ENCODE measurements at regions not wholly inside any gene's neighbourhood (a gene's known extent, or its start where the extent isn't known, plus 50 kb on each side); places are given as distances from the start of the nearest gene placed in this dataset.

- Histone ChIP-seq H3K4me3 (ENCODE audit: low read length) (no peak overlapping the region), H3K9me2 (replicated peaks; ENCODE audit: low read length) (no peaks in the 10 kb centered on the region), H3K36me3 (ENCODE audit: low read depth, low read length) (no peaks in the 10 kb centered on the region), H3F3A (ENCODE audit: low read length, unreplicated experiment) (no peaks in the 10 kb centered on the region), H3K27me3 (ENCODE audit: low read length) (0 out of 2 replicates have a peak, but pooled peaks cover 5% of the 10 kb centered on the region), H3K27ac (ENCODE audit: low read length) (no peak overlapping the region), H3K79me2 (ENCODE audit: low read length) (no peaks in the 10 kb centered on the region), H2AFZ (ENCODE audit: low read length) (no peak overlapping the region), H3K9me3 (ENCODE audit: low read length) (no peaks in the 10 kb centered on the region), H3K4me1 (ENCODE audit: insufficient read depth, low read length) (no peaks in the 10 kb centered on the region), H3K9ac (ENCODE audit: low read length) (no peak overlapping the region), H3K4me2 (ENCODE audit: low read length) (no peak overlapping the region), H4K20me1 (ENCODE audit: low read length) (no peaks in the 10 kb centered on the region)
- POLR2A ChIA-PET (ENCODE audit: unreplicated experiment) = no interaction called here
- no peak for DNase-seq
- no TSS peak for BruUV-seq (replicated peaks)
- no peak for ATAC-seq
- CTCF ChIA-PET = no interaction called here
- TF ChIP-seq EZH2 (IDR thresholded peaks at IDR 0.05; ENCODE audit: low read length, unreplicated experiment) (no peak), EZH2phosphoT487 (IDR thresholded peaks at IDR 0.05; ENCODE audit: borderline replicate concordance, low read length) (no peak)
- TF ChIP-seq, protein P1, sequence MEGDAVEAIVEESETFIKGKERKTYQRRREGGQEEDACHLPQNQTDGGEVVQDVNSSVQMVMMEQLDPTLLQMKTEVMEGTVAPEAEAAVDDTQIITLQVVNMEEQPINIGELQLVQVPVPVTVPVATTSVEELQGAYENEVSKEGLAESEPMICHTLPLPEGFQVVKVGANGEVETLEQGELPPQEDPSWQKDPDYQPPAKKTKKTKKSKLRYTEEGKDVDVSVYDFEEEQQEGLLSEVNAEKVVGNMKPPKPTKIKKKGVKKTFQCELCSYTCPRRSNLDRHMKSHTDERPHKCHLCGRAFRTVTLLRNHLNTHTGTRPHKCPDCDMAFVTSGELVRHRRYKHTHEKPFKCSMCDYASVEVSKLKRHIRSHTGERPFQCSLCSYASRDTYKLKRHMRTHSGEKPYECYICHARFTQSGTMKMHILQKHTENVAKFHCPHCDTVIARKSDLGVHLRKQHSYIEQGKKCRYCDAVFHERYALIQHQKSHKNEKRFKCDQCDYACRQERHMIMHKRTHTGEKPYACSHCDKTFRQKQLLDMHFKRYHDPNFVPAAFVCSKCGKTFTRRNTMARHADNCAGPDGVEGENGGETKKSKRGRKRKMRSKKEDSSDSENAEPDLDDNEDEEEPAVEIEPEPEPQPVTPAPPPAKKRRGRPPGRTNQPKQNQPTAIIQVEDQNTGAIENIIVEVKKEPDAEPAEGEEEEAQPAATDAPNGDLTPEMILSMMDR (conservative IDR thresholded peaks at IDR 0.05; ENCODE audit: low read depth, low read length) = no peak
- intact Hi-C loops (cut with micrococcal nuclease) = no loop called here
These were observed 283.3 kb downstream of the ATP23 start for GRCh38 chr12:58224536-58225105.

GRCh38 chr12:58225203-58225877, 284.0 kb downstream of the ATP23 start:
- Histone ChIP-seq H3K9me2 (replicated peaks; ENCODE audit: low read length) (no peaks in the 10 kb centered on the region), H3K27ac (ENCODE audit: low read length) (no peak overlapping the region), H3K27me3 (ENCODE audit: low read length) (0 out of 2 replicates have a peak, but pooled peaks cover 5% of the 10 kb centered on the region), H3K9ac (ENCODE audit: low read length) (no peak overlapping the region), H3K4me2 (ENCODE audit: low read length) (no peak overlapping the region), H4K20me1 (ENCODE audit: low read length) (no peaks in the 10 kb centered on the region), H3K4me1 (ENCODE audit: insufficient read depth, low read length) (no peaks in the 10 kb centered on the region), H3F3A (ENCODE audit: low read length, unreplicated experiment) (no peaks in the 10 kb centered on the region), H3K4me3 (ENCODE audit: low read length) (no peak overlapping the region), H3K79me2 (ENCODE audit: low read length) (no peaks in the 10 kb centered on the region), H2AFZ (ENCODE audit: low read length) (no peak overlapping the region), H3K9me3 (ENCODE audit: low read length) (no peaks in the 10 kb centered on the region), H3K36me3 (ENCODE audit: low read depth, low read length) (no peaks in the 10 kb centered on the region)
- TF ChIP-seq EZH2 (IDR thresholded peaks at IDR 0.05; ENCODE audit: low read length, unreplicated experiment) (no peak), EZH2phosphoT487 (IDR thresholded peaks at IDR 0.05; ENCODE audit: borderline replicate concordance, low read length) (no peak)
- TF ChIP-seq, protein P1 (conservative IDR thresholded peaks at IDR 0.05; ENCODE audit: low read depth, low read length) = no peak
- POLR2A ChIA-PET (ENCODE audit: unreplicated experiment) = no interaction called here
- CTCF ChIA-PET = no interaction called here
- intact Hi-C loops (cut with micrococcal nuclease) = no loop called here
- ATAC-seq = no peak
- DNase-seq = no peak
- no TSS peak for BruUV-seq (replicated peaks)

DNA sequence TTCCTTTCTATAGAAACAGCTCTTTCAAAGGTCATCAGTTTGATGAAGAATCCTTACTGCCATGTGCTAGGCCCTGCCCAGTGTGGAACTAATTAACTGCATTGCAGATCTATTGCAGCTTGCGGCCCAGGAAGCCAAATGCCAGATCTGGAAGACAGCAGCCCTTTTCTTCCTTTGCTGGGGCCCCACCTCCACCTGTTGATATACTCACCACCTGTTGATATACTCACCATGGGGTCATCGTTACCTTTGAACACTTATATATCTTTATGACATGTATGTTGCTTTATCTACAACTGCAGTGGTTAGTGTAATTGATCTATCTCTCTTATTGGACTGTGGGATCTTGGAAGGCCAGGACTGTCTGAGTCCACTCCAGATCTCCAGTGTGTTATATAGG, 292.5 kb downstream of the ATP23 start:
- no peak overlapping the region for H3K4me3 ChIP-seq (ENCODE audit: low read length)
- no peaks in the 10 kb centered on the region for H4K20me1 ChIP-seq (ENCODE audit: low read length)
- no peaks in the 10 kb centered on the region for H3K9me2 ChIP-seq (replicated peaks; ENCODE audit: low read length)
- no TSS peak for BruUV-seq (replicated peaks)
- intact Hi-C loops (cut with micrococcal nuclease) = no loop called here
- no peaks in the 10 kb centered on the region for H3K4me1 ChIP-seq (ENCODE audit: insufficient read depth, low read length)
- TF ChIP-seq EZH2phosphoT487 (IDR thresholded peaks at IDR 0.05; ENCODE audit: borderline replicate concordance, low read length) = no peak
- no peak for TF ChIP-seq EZH2 (IDR thresholded peaks at IDR 0.05; ENCODE audit: low read length, unreplicated experiment)
- TF ChIP-seq, protein P1 (conservative IDR thresholded peaks at IDR 0.05; ENCODE audit: low read depth, low read length) = no peak
- no peak for ATAC-seq
- ChIA-PET POLR2A (ENCODE audit: unreplicated experiment) (no interaction called here), CTCF (no interaction called here)
- H3K27ac ChIP-seq (ENCODE audit: low read length) = no peak overlapping the region
- no peaks in the 10 kb centered on the region for H3K27me3 ChIP-seq (ENCODE audit: low read length)
- no peak overlapping the region for H3K4me2 ChIP-seq (ENCODE audit: low read length)
- H3K79me2 ChIP-seq (ENCODE audit: low read length) = no peaks in the 10 kb centered on the region
- no peaks in the 10 kb centered on the region for H3F3A ChIP-seq (ENCODE audit: low read length, unreplicated experiment)
- H3K9ac ChIP-seq (ENCODE audit: low read length) = no peak overlapping the region
- no peak for DNase-seq
- no peaks in the 10 kb centered on the region for H3K36me3 ChIP-seq (ENCODE audit: low read depth, low read length)
- H2AFZ ChIP-seq (ENCODE audit: low read length) = no peak overlapping the region
- H3K9me3 ChIP-seq (ENCODE audit: low read length) = no peaks in the 10 kb centered on the region
